ENCODE measurements at regions not wholly inside any gene's neighbourhood (a gene's known extent, or its start where the extent isn't known, plus 50 kb on each side); places are given as distances from the start of the nearest gene placed in this dataset.

DNA sequence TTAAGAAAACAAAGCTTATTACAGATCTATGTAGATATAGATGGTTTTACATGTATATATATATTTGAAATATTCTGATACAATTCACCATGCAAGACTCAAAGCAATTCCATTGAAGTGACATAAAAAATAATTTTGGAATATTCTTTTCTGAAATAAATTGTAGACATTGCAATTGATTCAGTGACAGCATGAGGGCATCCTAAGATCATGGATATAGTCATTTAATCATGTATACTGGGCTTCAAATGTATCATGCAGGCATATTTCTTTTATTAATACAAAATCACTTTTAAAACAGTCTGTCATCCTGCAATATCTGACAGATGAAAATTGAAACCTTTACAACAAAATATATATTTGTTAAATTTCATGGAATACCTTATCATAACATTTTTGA is 286.7 kb upstream of the SLITRK6 start:
- TF ChIP-seq, protein P1, sequence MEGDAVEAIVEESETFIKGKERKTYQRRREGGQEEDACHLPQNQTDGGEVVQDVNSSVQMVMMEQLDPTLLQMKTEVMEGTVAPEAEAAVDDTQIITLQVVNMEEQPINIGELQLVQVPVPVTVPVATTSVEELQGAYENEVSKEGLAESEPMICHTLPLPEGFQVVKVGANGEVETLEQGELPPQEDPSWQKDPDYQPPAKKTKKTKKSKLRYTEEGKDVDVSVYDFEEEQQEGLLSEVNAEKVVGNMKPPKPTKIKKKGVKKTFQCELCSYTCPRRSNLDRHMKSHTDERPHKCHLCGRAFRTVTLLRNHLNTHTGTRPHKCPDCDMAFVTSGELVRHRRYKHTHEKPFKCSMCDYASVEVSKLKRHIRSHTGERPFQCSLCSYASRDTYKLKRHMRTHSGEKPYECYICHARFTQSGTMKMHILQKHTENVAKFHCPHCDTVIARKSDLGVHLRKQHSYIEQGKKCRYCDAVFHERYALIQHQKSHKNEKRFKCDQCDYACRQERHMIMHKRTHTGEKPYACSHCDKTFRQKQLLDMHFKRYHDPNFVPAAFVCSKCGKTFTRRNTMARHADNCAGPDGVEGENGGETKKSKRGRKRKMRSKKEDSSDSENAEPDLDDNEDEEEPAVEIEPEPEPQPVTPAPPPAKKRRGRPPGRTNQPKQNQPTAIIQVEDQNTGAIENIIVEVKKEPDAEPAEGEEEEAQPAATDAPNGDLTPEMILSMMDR (IDR thresholded peaks at IDR 0.05), result peak; percentile 23
- TF ChIP-seq EZH2 (IDR thresholded peaks at IDR 0.05) (no peak), EZH2phosphoT487 (IDR thresholded peaks at IDR 0.05) (no peak)

Data from neural progenitor cell (in vitro differentiated cells).